A204.1 (cell line): ENCODE measurements at regions not wholly inside any gene's neighbourhood (a gene's known extent, or its start where the extent isn't known, plus 50 kb on each side); places are given as distances from the start of the nearest gene placed in this dataset.
A peak's percentile ranks its signal among the peaks of the same experiment; 100 is the strongest.
"Not testable (repeated sequence)": the region's sequence is repeated elsewhere in the genome, so short reads cannot be mapped to it uniquely, and the experiment has no call there.

ENCODE experiments used
- FAIRE-seq: peaks from 2 replicates; lab custom pipeline; 2012; peaks lifted over from hg19 to GRCh38; lab: Jason Lieb, UNC

GRCh38 chr6:48994811-48995210, 468.2 kb downstream of the MMUT start:
- no peak for FAIRE-seq

- FAIRE-seq: no peak
Measured at GRCh38 chr6:48990739-48991138, 472.3 kb downstream of the MMUT start.

GRCh38 chr6:48986845-48987244, 476.2 kb downstream of the MMUT start:
- no peak for FAIRE-seq

GRCh38 chr6:48986105-48986504, 476.9 kb downstream of the MMUT start:
- FAIRE-seq: no peak

- FAIRE-seq: no peak
Measured at GRCh38 chr6:48985025-48985424, 478.0 kb downstream of the MMUT start.

GRCh38 chr6:48983968-48984367, 479.1 kb downstream of the MMUT start:
- not testable (repeated sequence) for FAIRE-seq

- FAIRE-seq: no peak
Measured at GRCh38 chr6:48983377-48983776, 479.7 kb downstream of the MMUT start.

- no peak for FAIRE-seq
Measured at GRCh38 chr6:48979806-48980205, 483.2 kb downstream of the MMUT start.

- no peak for FAIRE-seq
Measured at GRCh38 chr6:48979085-48979484, 484.0 kb downstream of the MMUT start.

GRCh38 chr6:48978016-48978415, 485.0 kb downstream of the MMUT start:
- FAIRE-seq: peak; percentile 62

- no peak for FAIRE-seq
Measured at GRCh38 chr6:48977573-48977972, 485.5 kb downstream of the MMUT start.

GRCh38 chr6:48973491-48973890, 489.6 kb downstream of the MMUT start:
- no peak for FAIRE-seq

GRCh38 chr6:48961781-48962415, 501.2 kb downstream of the MMUT start:
- no peak for FAIRE-seq

- no peak for FAIRE-seq
Measured at GRCh38 chr6:48959251-48960060, 503.6 kb downstream of the MMUT start.

- FAIRE-seq: no peak
Measured at GRCh38 chr6:48957781-48958180, 505.3 kb downstream of the MMUT start.

- FAIRE-seq: no peak
Measured at GRCh38 chr6:48951917-48952316, 511.1 kb downstream of the MMUT start.

GRCh38 chr6:48944276-48944675, 518.8 kb downstream of the MMUT start:
- FAIRE-seq: not testable (repeated sequence)

GRCh38 chr6:48933136-48933535, 529.9 kb downstream of the MMUT start:
- FAIRE-seq: no peak

- no peak for FAIRE-seq
Measured at GRCh38 chr6:48928937-48929336, 534.1 kb downstream of the MMUT start.

- peak; percentile 57 for FAIRE-seq
Measured at GRCh38 chr6:48922837-48923236, 540.2 kb downstream of the MMUT start.

- no peak for FAIRE-seq
Measured at GRCh38 chr6:48919555-48919954, 543.5 kb downstream of the MMUT start.

GRCh38 chr6:48917233-48917632, 545.8 kb downstream of the MMUT start:
- no peak for FAIRE-seq

- FAIRE-seq: no peak
Measured at GRCh38 chr6:48916607-48917006, 546.4 kb downstream of the MMUT start.

- no peak for FAIRE-seq
Measured at GRCh38 chr6:48915591-48915990, 547.5 kb downstream of the MMUT start.
